ENCODE measurements at regions not wholly inside any gene's neighbourhood (a gene's known extent, or its start where the extent isn't known, plus 50 kb on each side); places are given as distances from the start of the nearest gene placed in this dataset.
A peak's percentile ranks its signal among the peaks of the same experiment; 100 is the strongest.

DNA sequence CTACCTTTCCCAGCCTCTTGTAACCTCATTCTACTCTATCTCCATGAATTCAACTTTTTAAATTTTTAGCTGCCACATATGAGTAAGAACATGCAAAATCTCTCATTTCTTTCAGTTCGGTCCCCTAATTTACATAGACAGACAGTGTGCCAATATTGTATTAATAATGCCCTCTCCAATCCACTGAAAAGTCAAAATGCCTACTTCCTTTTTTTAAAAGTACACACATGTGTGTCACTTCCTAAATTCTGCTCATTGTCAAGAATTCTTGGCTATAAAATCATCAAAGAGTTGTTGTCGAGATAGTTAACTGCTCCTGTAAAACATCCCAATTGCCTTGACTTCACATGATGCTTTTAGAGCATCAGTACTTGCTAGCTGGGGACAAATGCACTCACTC, 84.2 kb upstream of the IL12A start:
- no peaks in the 10 kb centered on the region for H3K27me3 ChIP-seq
- H3K4me3 ChIP-seq = no peak overlapping the region
- DNase-seq (ENCODE audit: low spot score in 2 of 2) = no peak
- no peaks in the 10 kb centered on the region for H3K9me3 ChIP-seq
- TF ChIP-seq, protein P1, sequence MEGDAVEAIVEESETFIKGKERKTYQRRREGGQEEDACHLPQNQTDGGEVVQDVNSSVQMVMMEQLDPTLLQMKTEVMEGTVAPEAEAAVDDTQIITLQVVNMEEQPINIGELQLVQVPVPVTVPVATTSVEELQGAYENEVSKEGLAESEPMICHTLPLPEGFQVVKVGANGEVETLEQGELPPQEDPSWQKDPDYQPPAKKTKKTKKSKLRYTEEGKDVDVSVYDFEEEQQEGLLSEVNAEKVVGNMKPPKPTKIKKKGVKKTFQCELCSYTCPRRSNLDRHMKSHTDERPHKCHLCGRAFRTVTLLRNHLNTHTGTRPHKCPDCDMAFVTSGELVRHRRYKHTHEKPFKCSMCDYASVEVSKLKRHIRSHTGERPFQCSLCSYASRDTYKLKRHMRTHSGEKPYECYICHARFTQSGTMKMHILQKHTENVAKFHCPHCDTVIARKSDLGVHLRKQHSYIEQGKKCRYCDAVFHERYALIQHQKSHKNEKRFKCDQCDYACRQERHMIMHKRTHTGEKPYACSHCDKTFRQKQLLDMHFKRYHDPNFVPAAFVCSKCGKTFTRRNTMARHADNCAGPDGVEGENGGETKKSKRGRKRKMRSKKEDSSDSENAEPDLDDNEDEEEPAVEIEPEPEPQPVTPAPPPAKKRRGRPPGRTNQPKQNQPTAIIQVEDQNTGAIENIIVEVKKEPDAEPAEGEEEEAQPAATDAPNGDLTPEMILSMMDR (IDR thresholded peaks at IDR 0.05) = no peak
- H3K4me1 ChIP-seq = no peaks in the 10 kb centered on the region
- intact Hi-C loops (cut with DNase I) = no loop called here
- H3K36me3 ChIP-seq = peaks cover 0 to 3% of the 10 kb centered on the region in 2 donors
- no peak overlapping the region for H3K27ac ChIP-seq

DNA sequence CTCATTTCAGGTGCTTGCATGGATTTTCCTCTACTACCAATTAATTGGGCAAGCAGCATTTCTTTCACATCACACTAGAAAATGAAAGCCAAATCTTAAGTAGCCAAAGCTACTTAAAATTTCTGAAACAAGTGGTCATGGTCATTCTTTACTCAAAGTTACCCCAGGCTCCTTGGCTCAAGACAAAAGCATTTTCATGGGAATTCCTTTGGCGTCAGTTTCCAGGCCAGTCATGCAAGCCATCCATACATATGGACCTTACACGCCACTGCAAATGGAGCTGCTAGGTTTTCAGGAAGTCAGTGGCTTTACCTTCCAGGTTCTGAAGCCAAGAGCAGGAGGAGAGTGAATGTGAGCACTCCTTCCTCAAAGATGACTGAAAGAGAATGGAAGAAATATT, 83.7 kb upstream of the IL12A start:
- H3K36me3 ChIP-seq = peaks cover 0 to 3% of the 10 kb centered on the region in 2 donors
- H3K27ac ChIP-seq = no peak overlapping the region
- no peaks in the 10 kb centered on the region for H3K27me3 ChIP-seq
- TF ChIP-seq, protein P1 (IDR thresholded peaks at IDR 0.05) = no peak
- no peaks in the 10 kb centered on the region for H3K9me3 ChIP-seq
- no peak overlapping the region for H3K4me3 ChIP-seq
- no peaks in the 10 kb centered on the region for H3K4me1 ChIP-seq
- no peak for DNase-seq (ENCODE audit: low spot score in 2 of 2)
- intact Hi-C loops (cut with DNase I) = no loop called here

DNA sequence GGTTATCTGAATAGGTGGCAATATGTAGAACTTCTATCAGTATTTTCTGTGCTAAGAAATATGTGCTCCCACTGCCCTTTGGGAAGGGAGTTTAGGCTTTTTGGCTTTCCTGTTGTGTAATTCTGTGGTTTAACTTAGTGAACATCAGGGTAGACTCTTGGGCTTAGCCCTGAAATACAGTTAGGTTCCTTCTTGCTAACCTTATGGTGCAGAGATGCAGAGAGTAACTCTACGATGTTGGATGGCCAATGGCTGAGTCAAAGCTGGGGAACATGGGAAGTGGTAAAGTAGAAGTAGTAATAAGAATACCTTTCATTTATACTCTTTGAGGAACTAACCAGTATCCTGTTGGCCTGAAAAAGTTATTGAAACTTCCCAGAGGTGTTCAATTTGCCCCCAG, 80.8 kb upstream of the IL12A start:
- DNase-seq (ENCODE audit: low spot score in 2 of 2) = no peak
- Histone ChIP-seq H3K27ac (no peak overlapping the region), H3K36me3 (no peaks in the 10 kb centered on the region), H3K9me3 (no peaks in the 10 kb centered on the region), H3K4me1 (peaks cover 0 to 7% of the 10 kb centered on the region in 2 donors), H3K27me3 (no peaks in the 10 kb centered on the region), H3K4me3 (no peak overlapping the region)
- intact Hi-C loops (cut with DNase I) = no loop called here
- TF ChIP-seq, protein P1 (IDR thresholded peaks at IDR 0.05) = no peak

DNA sequence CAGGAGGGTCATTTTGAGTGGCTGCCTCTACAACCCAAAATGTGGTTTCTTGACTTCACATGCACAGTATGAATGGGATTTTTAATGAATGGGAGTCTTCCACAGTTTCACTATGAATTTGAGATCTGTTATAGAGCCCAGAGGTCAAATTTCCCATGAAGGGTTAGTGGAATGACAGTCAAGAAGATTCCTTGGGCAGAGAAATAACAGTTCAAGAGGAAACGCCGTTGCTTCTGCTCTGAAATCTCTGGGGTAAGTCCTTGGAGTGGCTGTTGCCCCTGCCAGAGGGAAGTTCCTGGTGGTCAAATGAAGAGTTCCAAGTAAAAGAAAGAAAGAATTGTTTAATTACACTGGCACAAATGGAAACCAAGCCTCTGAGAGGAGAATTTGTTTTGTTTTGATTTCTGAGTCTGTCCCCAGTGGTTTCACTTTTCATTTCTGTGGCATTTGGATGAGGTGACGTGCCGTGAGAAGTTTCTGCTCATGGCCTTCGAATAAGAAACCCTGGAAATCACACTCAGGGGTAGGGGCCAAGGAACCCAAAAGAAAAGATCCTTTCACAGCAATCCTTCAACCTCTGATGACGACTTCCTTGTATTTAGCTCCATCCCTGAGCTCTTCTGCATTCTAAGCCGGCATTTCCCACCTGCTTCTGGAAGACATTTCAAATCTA, 77.5 kb upstream of the IL12A start:
- Histone ChIP-seq H3K4me1 (peaks cover 0 to 7% of the 10 kb centered on the region in 2 donors), H3K4me3 (peak overlapping the region; percentile 42 to 58), H3K36me3 (no peaks in the 10 kb centered on the region), H3K27me3 (no peaks in the 10 kb centered on the region), H3K9me3 (no peaks in the 10 kb centered on the region), H3K27ac (peak overlapping the region; percentile 63 to 68)
- TF ChIP-seq, protein P1 (IDR thresholded peaks at IDR 0.05) = no peak
- no peak for DNase-seq (ENCODE audit: low spot score in 2 of 2)
- intact Hi-C loops (cut with DNase I) = loop anchor here (1.0 kb wide), 1 partner anchor 48 kb away; no protein-coding TSS in a partner anchor

DNA sequence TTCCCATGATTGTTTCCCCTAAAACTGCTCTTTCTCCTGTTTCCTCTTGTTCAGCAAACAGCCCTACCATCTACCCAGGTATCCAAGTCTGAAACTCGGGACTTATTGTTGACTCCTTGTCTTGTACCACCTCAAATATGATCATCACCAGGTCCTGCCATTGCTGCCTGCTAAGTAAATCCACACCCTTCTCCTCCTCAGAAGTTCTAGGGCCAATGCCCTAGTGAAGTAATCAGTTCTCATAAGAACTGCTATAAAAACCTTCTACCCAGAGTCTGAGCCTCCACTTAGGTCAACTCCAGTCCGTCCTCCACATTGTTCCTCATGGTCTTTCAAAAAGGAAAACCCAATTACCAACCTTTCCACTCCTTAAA, 77.0 kb upstream of the IL12A start:
- intact Hi-C loops (cut with DNase I) = no loop called here
- Histone ChIP-seq H3K4me1 (peaks cover 0 to 7% of the 10 kb centered on the region in 2 donors), H3K4me3 (peak overlapping the region; percentile 42 to 58), H3K36me3 (no peaks in the 10 kb centered on the region), H3K27ac (peak overlapping the region; percentile 63 to 68), H3K27me3 (no peaks in the 10 kb centered on the region), H3K9me3 (no peaks in the 10 kb centered on the region)
- TF ChIP-seq, protein P1 (IDR thresholded peaks at IDR 0.05) = no peak
- DNase-seq (ENCODE audit: low spot score in 2 of 2) = no peak
